GM18505 (cell line): ENCODE measurements at regions not wholly inside any gene's neighbourhood (a gene's known extent, or its start where the extent isn't known, plus 50 kb on each side); places are given as distances from the start of the nearest gene placed in this dataset.

ENCODE experiments used
- ATAC-seq: cut with Tn5 transposase; IDR thresholded peaks from one replicate; pipeline ENCODE4 v1.9.1; 2021; ENCODE audit not compliant: unreplicated experiment
- POLR2A ChIP-seq: IDR thresholded peaks from 4 replicates; pipeline ENCODE4 v1.6.1; 2011; ENCODE audit warnings: borderline replicate concordance; ENCODE audit not compliant: insufficient read depth, insufficient read length; ENCODE audit errors: extremely low read depth

DNA sequence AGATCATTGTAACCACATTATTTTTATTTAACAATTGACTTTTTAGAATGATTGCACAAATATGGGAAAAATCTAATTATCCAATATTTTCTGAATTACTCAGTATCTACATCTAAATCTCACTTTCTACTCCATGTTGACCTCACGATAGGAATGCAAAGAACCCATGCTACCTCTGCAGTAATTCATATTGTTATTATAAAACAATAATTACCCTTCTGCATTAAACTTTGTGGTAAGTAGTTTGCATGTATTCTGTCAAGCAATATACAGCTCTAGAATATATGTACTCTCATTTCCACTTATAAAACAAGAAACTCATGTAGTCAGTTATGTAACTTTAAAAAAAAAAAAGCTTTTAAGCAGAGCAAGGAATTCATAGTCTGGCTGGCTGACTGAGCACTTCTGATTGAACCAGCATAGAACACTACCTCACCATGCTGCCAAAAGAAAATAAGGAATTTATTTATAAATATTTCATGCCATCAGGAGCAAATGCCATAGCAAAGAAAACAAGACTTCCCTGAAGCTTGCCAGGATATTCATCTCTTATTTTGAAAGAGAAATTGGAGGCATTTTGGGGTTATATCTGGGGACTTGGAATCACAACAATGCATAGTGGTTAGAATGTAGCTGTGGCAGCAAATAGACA, 895.7 kb downstream of the XPNPEP1 start:
- no peak for TF ChIP-seq POLR2A
- no peak for ATAC-seq

DNA sequence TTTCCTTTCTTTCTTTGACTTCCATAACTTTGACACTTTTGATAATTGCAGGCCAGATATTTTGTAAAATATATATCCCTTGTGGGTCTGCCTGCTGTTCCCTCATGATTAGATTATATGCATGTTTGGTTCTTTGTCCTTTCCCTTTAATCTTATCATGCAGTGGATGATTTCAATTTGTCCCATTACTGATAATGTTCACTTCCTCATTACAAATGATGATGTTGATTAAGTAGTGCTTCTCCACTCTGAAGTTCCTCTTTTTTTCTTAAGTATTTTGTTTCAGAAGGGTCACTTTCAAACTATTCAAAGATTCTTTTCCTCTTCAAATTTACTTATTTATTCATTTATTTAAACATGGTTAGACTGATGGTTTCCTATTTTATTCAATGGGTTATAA, 898.1 kb downstream of the XPNPEP1 start:
- ATAC-seq = no peak
- no peak for TF ChIP-seq POLR2A

DNA sequence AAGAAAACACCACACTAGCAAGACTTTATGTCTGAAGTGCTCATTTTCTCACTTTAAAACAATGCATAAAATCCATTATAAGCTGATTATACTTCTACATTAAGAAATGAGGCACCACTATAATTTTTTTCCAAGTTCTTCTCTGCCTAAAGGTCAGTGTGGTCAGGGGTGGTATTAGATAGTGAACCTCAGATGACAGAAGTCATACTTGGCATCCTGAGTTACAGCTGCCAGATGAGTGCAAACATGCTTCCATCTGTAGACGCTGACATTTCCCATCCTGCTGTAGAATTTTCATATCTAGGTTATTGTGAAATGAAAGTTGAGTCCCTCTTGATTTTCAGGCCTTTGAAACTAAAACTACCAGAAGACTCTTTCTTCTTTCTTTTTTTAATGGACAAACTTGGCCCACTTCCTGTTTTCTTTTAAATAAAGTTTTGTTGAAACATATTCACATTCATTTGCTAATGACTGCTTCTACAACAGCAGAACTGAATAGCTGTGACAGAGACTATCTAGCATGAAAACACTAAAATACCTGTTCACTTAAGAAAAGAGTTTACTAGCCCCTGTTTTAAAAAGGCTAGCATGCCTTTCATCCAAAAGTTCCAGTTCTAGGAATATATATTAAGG, 900.8 kb downstream of the XPNPEP1 start:
- no peak for ATAC-seq
- no peak for TF ChIP-seq POLR2A

DNA sequence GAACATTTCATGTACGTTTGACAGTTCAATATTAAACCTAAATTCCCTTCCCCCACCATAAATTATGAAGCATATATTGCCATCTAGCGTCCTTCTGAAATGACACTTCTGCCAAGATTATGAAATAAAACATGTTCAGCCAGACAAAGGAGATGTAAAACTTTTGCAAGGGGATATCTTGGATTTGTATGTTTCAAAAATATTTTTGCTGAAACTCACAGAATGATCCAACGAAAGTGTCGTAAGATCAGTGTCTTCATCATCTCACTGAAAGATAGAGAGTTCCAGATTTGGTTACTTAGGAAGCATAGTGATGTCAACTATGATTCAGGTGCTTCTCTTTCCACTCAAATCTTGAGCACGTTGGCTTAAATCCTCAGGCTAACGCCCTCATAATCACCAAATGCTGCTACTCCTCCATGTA, 904.3 kb downstream of the XPNPEP1 start:
- no peak for ATAC-seq
- no peak for TF ChIP-seq POLR2A

DNA sequence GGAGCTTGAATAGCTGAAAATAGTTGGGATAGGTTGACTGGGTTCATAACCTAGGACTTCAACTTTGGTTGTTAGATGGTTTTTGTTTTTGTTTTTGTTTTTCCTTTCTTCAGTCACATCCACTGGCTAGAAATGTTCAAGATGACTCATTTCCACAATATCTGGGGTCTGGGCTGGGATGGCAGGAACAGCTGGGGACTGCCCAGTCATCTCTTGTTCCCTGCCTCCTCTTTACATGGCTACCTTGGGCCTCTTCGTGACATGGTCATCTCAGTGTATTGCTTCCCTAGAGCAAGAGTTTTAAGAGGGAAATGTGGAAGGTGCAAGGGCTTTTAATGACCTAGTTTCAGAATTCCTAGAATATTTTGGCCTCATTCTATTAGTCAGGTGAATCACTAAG, 915.8 kb downstream of the XPNPEP1 start:
- TF ChIP-seq POLR2A = no peak
- ATAC-seq = no peak

DNA sequence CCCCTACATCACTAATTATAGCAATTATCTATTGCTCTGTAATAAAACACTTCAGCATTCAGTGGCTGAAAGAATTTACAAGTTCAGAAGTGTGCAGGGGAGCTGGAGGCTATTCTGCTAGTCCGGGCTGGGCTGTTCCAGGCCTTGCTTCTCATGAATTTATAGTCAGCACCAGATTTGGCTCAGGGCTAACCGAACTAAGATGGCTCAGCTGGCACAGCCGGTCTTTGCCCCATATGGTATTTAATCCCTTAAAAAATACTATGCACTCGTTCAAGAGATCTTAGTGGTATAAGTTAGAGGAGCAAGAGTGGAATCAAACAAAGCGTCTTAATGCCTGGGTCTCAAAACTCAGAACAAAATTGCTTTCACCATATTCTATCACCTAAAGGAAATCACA, 932.9 kb downstream of the XPNPEP1 start:
- TF ChIP-seq POLR2A = no peak
- ATAC-seq = no peak

DNA sequence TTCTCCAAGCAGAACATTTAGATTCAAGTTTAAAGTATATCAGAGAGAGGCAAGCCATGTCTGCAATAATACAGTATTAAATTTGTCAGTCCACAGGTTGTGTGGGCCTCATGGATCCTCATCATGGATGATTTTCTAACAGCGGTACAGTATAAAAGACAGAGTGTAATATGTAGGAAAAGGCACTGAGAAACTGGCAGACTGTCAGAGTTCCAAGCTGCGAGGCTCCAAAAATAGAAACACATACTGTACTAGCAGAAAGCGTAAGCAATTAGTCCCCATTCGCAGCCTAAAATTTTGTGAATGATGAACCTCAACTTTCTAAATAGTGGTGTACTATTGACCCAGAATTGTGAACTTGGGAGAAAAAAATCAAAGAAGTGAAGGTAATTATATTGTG, 933.3 kb downstream of the XPNPEP1 start:
- ATAC-seq = no peak
- no peak for TF ChIP-seq POLR2A

DNA sequence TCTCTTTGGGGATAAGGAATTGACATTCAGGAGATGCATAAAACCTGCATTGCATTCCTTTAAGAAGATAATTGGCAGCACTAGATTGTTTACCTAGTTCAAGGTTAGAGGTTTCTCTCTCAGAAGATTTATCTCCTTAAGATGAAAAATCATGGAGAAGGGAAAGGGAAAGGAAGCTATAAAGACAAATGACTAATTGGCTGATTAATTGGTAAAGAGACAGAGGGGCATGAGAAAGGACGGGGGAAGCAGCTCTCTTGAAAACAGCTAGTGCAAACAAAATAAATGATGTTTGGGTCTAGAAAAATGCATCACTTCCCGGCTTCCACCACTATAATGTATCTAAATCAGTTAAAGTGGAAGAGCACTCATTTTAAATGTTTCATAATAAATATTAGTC, 941.2 kb downstream of the XPNPEP1 start:
- TF ChIP-seq POLR2A = no peak
- ATAC-seq = no peak

DNA sequence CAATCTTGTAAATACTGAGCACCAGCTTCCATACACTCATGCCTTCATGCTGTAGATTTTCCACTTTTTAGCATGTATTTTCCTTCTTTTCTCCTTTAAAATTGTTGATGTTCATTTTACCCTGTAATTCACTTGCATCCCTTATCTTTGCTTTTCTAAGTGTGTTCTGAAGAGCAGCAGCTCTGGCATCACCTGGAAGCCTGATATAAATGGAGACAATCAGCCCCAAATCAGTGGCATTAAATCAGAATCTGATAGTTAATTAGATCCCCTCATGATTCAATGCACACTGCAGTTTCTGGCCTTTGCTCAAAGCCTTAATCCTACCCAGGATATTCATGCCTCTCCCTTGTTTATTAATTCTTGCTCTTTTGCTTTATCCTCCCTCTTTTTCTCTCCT, 942.4 kb downstream of the XPNPEP1 start:
- ATAC-seq = no peak
- no peak for TF ChIP-seq POLR2A

DNA sequence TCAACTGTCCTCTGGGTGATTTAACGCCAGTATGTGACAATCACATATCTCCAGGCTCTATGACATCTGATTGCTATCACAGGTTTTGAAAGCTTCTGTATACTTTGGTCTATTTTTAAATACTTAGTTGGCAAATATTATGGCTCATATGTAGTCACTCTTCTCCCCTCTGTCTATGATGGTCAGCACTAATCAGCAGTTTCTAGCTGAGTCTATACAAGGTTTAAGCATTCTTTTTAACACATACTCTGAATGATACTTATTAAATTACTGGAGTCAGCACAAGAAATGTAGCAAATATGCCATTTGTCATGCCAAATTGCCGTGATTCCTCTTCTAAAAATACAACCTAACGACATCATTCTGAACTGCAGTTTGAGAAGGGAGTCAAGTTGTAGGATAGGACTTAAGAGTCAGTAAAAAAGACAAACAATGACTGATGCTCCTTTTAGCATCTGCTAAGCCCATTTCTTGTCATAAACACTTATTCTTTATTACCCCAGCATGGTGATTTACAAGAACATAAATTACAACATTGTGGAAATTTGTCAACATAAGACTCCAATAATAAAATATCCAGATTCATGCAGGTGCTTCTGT, 947.8 kb downstream of the XPNPEP1 start:
- no peak for TF ChIP-seq POLR2A
- no peak for ATAC-seq

DNA sequence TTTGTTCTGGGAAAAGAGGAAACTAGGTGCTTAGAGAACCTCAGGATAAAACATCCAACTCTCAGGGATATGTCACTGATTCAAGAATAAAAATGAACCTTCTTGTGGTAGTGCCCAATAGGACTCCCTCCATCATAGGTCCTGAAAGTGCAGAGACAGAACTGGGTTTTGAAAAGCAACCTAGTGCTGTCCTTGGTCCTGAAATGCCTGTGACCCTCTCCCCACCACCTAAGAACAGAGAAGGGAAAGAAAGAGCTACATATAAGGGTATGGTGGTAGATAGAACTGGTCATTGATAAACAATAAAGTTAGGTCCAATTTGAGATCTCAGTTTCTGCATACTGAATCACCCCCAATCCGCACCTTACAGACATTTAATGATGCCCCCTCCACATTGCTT, 953.3 kb downstream of the XPNPEP1 start:
- no peak for ATAC-seq
- no peak for TF ChIP-seq POLR2A

DNA sequence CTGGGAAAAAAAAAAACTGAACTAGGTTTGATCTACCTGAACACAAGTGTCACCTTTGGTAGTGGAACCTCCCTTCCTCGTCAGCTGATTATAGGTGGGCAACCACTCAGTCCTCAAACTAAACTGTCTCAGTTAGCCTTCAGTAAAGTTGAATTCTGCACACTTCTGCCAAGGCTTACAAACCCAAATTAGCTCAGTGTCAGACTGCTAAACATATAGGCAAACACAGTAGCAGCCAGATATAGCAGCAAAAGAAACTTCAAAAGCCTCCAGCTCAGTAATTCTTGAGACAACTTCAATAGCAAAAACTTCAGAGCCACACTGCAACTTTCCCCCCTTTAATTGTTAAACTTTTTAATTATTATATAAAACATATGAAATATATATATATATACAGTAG, 956.9 kb downstream of the XPNPEP1 start:
- ATAC-seq = no peak
- TF ChIP-seq POLR2A = no peak

DNA sequence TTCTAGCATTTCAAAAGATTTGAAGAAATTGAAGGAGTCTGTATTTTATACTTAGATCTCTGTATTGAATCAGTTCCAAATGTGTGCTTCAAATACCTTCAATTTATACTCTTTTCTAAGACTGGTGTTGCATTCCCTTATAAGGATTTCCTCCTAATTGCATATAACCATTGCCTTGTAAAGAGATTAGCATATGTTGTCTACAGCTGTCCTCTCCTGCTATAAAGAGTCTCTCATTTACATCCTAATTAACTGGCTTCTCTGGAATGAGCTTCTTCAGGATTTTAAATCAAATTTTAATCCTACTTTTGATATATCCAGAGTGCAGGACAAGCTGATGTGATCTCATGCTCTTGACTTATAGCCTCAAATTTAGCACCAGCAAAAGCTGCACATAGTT, 957.3 kb downstream of the XPNPEP1 start:
- TF ChIP-seq POLR2A = no peak
- ATAC-seq = no peak

DNA sequence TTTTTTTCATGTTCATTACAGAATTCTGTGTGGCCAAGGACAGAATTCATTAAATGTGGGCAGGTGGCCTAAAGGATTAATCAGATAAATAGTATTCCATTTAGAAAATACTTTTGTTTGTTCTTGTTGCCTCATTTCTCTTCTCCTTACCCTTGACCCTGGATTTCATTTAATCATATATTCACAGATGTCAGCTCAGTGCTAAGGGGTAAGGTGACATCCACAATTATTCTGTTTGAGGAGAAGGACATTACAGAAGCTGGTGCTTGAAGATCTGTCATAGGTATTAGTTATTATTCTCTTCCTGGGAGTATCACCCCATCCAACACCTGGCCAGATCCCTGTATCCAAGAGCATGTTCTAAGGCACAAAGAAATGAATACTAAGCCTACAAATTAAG, 961.1 kb downstream of the XPNPEP1 start:
- TF ChIP-seq POLR2A = no peak
- ATAC-seq = no peak
